Stimulated activated CD8-positive, alpha-beta memory T cell treated with anti-CD3 and anti-CD28 coated beads, Interleukin-12 subunit alpha, Interleukin-12 subunit beta, amount 100 ng/mL, for 4 hours (primary cell): ENCODE measurements at regions not wholly inside any gene's neighbourhood (a gene's known extent, or its start where the extent isn't known, plus 50 kb on each side); places are given as distances from the start of the nearest gene placed in this dataset.

Experiments
- DNase-seq: peaks from one replicate; pipeline ENCODE4 v3.0.0-alpha.2; 2020; ENCODE audit warnings: low read depth

DNA sequence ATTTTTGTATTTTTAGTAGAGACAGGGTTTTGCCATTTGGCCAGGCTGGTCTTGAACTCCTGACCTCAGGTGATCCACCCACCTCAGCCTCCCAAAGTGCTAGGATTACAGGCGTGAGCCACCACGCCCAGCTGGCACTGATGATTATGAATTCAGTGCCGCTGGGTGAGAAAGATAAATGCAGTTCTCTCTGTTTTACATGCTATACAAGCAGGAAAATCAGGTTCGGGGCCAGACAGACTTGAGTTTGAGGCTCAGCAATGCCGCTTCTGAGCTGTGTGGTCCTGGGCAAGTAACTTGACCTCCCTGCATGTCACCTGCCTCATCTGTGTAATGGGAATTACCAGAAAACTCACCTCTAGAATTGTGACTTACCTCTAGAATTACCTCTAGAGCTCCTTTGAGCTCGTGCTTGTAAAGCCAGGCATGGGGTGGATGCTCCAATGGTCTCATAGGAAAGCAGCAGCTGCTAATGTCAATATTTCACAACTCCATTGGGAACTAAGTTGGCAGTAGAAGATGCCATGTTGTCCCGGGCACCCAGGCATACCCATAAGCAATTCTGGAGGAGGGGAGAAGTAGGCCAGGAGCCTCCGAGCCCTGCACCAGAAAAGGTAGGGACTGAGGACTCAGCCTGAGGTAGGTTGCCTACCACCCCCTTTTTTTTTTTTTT, 119.8 kb upstream of the SLC25A33 start:
- no peak for DNase-seq

GRCh38 chr1:9420835-9421532, 118.3 kb upstream of the SLC25A33 start:
- no peak for DNase-seq

DNA sequence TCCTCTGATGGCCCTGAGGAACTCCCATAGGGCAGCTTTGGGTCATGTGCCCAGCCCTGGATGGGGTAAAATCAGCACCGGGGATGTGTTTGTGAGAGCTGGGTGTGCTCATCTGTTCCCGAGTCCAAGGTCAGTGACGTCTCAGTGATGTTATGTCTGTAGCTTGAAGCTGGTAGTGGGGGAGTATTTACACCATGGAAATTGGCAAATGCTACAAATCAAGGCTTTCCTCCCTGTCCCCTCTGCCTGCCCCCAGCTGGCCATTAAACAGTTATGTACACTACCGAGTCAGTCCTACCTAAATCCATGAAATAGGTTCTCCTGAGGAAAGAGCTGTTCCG, 117.8 kb upstream of the SLC25A33 start:
- no peak for DNase-seq

- no peak for DNase-seq
Measured at GRCh38 chr1:9422321-9422720, 116.9 kb upstream of the SLC25A33 start.

DNA sequence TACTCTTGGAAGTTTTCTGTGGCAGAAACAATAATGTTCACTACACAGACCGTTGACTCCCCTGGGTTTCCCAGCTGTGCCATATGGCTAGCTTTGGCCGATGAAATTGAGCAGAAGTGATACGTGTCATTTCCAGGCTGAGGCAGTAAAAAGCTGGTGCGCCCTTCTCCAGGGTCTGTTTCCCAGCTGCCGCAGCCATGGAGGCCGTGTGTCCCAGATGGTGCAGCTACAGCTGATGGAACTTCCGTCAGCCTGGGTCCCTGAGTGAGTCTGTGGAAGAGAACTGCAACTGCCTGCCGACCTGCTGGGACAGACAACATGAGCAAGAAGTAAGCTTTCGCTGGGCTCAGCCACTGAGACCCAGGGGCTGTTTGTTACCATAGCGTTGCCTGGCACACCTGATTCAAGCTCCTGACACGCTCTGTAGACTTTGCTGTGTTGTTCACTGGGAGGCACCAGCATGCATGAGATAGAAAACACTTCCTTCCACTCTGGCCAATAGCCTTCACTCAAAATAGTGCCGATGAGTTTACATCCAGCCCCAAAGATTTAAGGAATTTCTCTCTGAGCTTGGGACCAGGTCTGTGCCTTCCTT, 116.3 kb upstream of the SLC25A33 start:
- no peak for DNase-seq

DNA sequence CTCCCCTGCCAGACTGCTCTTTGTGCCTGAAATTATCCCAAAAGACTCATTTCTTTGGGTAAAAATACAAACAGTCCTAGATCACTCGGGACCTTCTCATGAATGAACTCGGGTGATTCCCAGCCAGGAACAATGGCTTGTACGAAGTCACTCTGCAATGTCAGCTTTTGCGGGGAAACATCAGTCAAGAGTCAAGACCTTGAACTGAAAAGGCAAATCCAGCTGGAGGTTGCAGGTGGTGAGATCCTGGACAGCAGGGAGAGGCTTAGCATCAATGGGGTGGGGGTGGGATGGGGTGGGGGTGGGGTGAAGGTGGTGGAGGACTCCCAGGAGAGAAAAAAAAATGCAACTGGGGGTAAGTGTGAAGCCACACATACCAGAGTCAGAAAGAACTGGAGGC, 115.0 kb upstream of the SLC25A33 start:
- no peak for DNase-seq

DNA sequence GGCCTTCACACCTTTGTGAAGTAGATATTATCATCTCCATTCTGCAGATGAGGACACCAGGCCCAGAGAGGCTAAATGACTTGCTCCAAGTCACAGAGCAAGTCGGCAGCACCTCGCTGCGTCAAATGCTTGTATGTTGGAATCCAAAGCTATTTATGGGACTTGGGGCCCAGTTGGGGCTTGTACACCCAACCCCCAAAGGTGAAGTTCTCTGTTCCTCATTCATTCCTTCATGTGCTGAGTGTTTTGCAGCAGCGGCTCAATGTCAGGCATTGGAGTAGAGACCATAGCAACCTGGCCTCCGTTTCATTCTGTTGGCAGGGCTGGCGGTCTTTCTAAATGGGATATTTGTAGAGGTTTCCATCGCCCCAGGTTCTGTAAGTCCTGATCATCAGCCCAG, 113.4 kb upstream of the SLC25A33 start:
- no peak for DNase-seq

DNA sequence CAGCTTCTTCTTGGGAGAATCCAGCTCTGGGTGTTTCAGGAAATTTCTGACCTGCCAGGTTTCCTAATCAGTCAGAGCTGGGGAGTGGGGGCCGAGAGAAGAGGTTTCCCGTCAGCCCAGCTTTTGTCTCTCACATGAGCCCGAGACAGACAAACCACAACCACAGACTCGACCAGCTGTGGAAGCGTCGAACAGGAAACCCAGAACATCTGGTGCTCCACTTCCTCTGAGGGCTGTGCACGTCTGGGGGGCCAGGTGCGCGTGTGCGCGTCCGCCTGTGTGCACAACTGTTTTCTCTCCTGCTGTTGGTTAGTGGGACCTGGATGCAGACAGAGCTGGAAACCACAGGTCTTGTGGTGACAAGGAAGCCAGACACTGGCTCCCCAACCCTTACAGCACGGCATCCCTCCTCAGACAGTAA, 113.0 kb upstream of the SLC25A33 start:
- DNase-seq, result peak; percentile 32

- no peak for DNase-seq
Measured at GRCh38 chr1:9427388-9427787, 111.9 kb upstream of the SLC25A33 start.

DNA sequence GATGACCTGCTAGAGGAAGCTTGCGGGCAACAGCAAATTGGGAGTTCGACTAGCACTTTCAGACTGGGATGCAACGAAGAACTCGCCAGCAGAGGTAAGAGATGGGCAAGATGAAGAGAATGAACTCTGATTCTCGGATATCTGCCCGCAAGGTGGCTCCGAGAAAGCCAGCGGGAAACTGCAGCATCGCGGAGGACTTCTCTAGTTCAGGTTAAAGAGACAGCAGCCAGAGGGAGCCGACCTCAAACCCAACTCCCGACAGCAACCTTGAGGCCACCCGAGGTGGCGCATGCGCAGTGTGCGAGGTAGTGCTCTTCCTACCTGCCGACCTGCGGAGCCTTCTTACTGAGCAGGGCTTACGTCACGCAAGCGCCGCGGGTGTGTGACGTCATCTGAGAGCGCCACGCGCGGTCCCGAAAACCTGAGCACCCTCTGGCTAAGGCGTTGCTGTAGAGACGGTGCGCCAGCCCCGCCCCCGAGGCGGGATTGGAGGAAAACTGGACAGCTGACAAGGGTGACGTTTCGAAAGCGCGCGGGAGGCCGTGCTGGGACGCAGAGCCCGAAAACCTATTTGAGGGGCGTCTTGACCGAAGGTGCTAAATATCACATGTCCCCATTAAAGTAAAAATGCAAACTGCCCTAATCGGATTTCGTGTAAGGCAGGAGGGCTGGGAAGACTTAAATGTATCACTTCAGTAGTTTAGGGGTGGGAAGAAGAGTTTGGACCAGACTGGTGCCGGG, 110.5 kb upstream of the SLC25A33 start:
- peak; percentile 100 for DNase-seq

DNA sequence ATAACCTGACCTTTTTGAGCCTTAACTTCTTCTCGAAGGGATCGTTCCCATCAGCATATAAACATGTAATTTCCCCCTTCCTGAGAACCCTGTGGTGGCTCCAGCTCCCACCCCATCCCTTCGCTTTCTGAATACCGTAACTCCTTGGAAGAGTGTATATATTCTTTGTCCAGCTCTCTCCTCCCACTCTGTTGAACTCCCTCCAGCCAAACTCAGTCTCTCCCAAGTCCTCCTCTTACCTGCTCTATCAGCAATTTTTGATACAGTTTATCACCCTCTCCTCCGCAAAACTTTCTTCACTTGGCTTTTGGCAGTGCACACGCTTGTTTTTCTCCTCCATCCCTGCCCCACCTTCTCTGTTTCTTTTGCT, 109.9 kb upstream of the SLC25A33 start:
- DNase-seq, result no peak

DNA sequence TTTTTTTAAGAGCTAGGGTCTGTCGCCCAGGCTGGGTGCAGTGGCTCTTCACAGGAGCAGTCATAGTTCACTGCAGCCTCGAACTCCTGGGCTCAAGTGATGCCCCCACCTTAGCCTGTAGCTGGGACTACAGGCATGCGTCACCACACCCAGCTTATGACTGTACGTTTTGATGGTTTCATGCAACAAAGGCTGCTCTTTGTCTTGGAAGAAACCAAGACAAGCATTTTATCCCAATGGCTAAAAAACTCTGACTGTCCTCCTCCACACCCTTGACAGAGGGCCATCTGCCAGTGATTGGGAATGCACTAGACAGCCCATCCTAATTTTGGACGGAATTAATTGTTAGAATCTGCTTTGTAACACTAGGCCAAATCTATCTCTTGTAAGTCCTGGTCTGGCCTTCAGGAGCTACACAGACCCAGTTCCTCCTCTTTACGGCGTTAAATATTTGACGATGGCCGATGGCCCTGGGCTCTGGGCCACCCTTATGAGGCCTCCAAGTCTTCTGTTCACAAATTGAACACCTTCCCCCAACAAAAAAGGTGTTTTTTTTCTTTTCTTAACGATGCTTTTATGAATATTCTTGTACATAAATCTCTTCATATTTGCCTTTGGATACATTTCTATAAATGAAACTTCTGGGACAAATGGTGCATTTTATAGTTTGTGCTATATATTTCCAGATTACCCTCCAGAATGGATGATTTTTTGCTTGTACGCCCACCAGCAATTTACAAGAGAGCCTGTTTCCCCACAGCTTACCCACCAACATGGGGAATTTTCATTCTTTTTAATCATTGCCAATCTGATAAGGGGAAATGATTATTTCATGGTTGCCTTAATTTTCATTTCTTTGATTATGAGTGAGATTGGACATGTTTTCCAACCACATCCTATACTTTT, 104.8 kb upstream of the SLC25A33 start:
- no peak for DNase-seq

DNA sequence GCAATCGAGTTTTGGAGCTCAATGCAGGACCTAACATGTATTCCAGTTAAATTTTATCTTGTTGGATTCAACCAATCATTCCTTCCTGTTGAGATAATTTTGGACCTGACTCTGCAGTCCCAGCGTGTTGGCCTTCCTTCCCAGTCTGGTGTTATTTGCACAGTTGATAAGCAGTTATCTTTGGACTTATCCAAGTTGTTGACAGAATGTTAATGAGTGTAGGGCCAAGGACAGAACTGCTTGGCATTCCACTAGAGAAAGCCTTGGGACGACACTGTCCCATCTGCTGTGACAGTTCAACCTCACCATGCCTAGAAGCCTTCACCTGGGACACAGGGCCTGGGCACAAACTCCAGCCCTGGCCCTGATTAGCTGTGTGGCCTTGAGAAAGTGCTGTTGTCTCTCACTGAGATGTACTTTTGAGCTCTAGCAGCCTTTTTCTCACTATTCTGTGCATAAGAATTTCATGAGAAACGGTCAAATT, 104.1 kb upstream of the SLC25A33 start:
- DNase-seq, result no peak

- no peak for DNase-seq
Measured at GRCh38 chr1:9435854-9436640, 103.2 kb upstream of the SLC25A33 start.

- DNase-seq, result no peak
Measured at GRCh38 chr1:9437961-9438430, 101.3 kb upstream of the SLC25A33 start.

DNA sequence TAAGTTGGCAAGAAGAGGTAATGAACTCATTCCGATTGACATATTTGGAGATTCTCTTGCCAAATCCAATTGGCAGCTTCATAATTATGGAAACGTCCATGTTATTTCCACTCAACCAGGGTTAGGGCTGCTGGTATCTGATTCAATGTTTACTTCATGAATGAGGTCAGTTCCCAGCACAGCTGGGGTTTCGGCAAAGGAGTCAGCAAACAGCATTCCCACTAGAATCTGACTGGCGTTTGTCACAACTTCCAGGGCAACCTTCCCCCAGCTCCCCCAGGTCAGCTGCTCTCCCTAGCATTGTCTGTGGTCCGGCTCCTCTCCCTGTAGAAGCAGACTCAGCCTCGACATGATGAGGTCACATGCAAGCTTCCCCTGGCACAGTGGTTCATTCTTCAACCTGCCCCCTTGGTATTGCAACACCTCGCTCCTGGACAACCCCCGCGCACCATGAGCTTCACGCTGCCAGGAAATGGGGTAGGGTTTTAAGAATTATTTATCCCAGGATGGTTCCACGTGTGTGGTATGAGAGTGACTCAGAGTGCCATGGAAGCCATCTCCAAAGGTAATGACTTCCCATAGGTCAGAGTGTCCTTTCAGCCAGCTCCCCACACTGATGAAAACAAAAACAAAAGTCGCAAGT, 100.7 kb upstream of the SLC25A33 start:
- DNase-seq, result no peak

GRCh38 chr1:9439074-9439761, 100.0 kb upstream of the SLC25A33 start:
- DNase-seq, result no peak

GRCh38 chr1:9440261-9440660, 99.0 kb upstream of the SLC25A33 start:
- no peak for DNase-seq

DNA sequence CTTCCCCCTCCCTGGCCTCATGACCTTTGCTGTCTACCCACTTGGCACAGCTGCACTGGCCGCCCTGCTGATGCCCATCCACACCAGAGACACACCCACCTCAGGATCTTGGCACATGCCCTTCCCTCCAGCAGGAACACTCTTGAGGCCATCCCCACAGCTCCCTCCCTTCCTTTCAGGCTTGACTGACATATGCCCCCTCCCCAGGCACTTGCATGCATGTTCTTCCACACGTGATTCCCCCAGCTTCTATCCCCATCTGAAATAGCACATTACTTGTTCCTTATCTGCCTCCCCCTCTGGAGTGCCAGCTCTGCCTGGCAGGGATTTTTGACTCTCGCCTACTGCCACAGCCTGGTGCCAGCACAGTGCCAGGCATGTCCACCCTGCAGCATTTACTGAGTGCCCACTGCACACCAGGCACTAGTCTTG, 98.5 kb upstream of the SLC25A33 start:
- no peak for DNase-seq
